DND-41 (cell line): ENCODE measurements at regions not wholly inside any gene's neighbourhood (a gene's known extent, or its start where the extent isn't known, plus 50 kb on each side); places are given as distances from the start of the nearest gene placed in this dataset.

Experiments
- ATAC-seq: fragments of 200-7000 bp; cut with Tn5 transposase; 3 replicates; pipeline ENCODE4 v1.9.1; 2021; ENCODE audit warnings: low read depth; ENCODE audit not compliant: insufficient read depth
- DNase-seq: peaks from one replicate; pipeline ENCODE4 v3.0.0-alpha.2; 2020
- H2AFZ ChIP-seq: 2 replicates; pipeline ENCODE4 v1.6.0; 2012; ENCODE audit warnings: low read depth, low read length
- H3K27ac ChIP-seq: 2 replicates; pipeline ENCODE4 v1.5.1; 2012; ENCODE audit warnings: low read length, inconsistent platforms
- H3K27me3 ChIP-seq: fragments of 200-600 bp; sonication (generic); 2 replicates; pipeline ENCODE4 v1.6.0; 2012; ENCODE audit warnings: low read length, mild to moderate bottlenecking, inconsistent platforms; ENCODE audit not compliant: insufficient read depth, poor library complexity
- H3K36me3 ChIP-seq: 2 replicates; pipeline ENCODE4 v1.5.1; 2012; ENCODE audit warnings: low read length, inconsistent platforms; ENCODE audit not compliant: insufficient read depth
- H3K4me1 ChIP-seq: 2 replicates; pipeline ENCODE4 v1.5.1; 2012; ENCODE audit warnings: mild to moderate bottlenecking, low read length; ENCODE audit not compliant: insufficient read depth
- H3K4me2 ChIP-seq: 2 replicates; pipeline ENCODE4 v1.6.0; 2012; ENCODE audit warnings: mild to moderate bottlenecking, moderate library complexity, low read length, inconsistent platforms; ENCODE audit not compliant: insufficient read depth
- H3K4me3 ChIP-seq, 2 experiments: fragments of 200-600 bp in 1 of 2; shearing (Covaris generic) in 1 of 2; 2 replicates each; pipeline ENCODE4 v1.5.1; 2012 to 2016; ENCODE audit warnings: inconsistent platforms in 2 of 2, low read length in 2 of 2, mild to moderate bottlenecking in 2 of 2, low read depth in 1 of 2, moderate library complexity in 1 of 2
- H3K79me2 ChIP-seq: 2 replicates; pipeline ENCODE4 v1.6.0; 2012; ENCODE audit warnings: low read length, inconsistent platforms; ENCODE audit not compliant: insufficient read depth
- H3K9ac ChIP-seq: 2 replicates; pipeline ENCODE4 v1.6.0; 2012; ENCODE audit warnings: low read depth, mild to moderate bottlenecking, inconsistent platforms, low read length, moderate library complexity
- H3K9me3 ChIP-seq: 2 replicates; pipeline ENCODE4 v1.5.1; 2012; ENCODE audit warnings: low read length, moderate library complexity, mild to moderate bottlenecking, inconsistent platforms; ENCODE audit not compliant: insufficient read depth, severe bottlenecking
- H4K20me1 ChIP-seq: 2 replicates; pipeline ENCODE4 v1.6.0; 2012; ENCODE audit warnings: low read length; ENCODE audit not compliant: insufficient read depth
- CTCF ChIP-seq: IDR thresholded peaks from 2 replicates; pipeline ENCODE4 v1.5.1; 2012; ENCODE audit warnings: borderline replicate concordance, low read length, moderate library complexity, mild to moderate bottlenecking; ENCODE audit not compliant: poor library complexity, severe bottlenecking; ENCODE audit errors: extremely low read depth
- EZH2 ChIP-seq: IDR thresholded peaks from 3 replicates; pipeline ENCODE4 v1.6.1; 2012; ENCODE audit warnings: borderline replicate concordance, low read depth, mild to moderate bottlenecking, moderate library complexity, low read length, inconsistent platforms; ENCODE audit not compliant: severe bottlenecking

GRCh38 chr1:95655321-95656020, 421.5 kb downstream of the RWDD3 start:
- no peak overlapping the region for H3K4me2 ChIP-seq
- DNase-seq: no peak
- no peaks in the 10 kb centered on the region for H3K36me3 ChIP-seq
- H3K79me2 ChIP-seq: no peaks in the 10 kb centered on the region
- no peak for ATAC-seq
- H3K27ac ChIP-seq: no peak overlapping the region
- H3K9ac ChIP-seq: no peak overlapping the region
- no peak overlapping the region for H3K4me3 ChIP-seq
- no peaks in the 10 kb centered on the region for H3K9me3 ChIP-seq
- no peaks in the 10 kb centered on the region for H3K27me3 ChIP-seq
- TF ChIP-seq CTCF (no peak), EZH2 (no peak)
- H2AFZ ChIP-seq: no peak overlapping the region
- no peaks in the 10 kb centered on the region for H4K20me1 ChIP-seq
- H3K4me1 ChIP-seq: no peaks in the 10 kb centered on the region

GRCh38 chr1:95657248-95657647, 423.2 kb downstream of the RWDD3 start:
- no peak for ATAC-seq
- no peaks in the 10 kb centered on the region for H3K27me3 ChIP-seq
- H3K4me1 ChIP-seq: no peaks in the 10 kb centered on the region

GRCh38 chr1:95659166-95659565, 425.2 kb downstream of the RWDD3 start:
- H3K27ac ChIP-seq: no peak overlapping the region
- no peak overlapping the region for H3K4me2 ChIP-seq
- no peak for TF ChIP-seq CTCF
- TF ChIP-seq EZH2: no peak
- DNase-seq: no peak
- H3K9ac ChIP-seq: no peak overlapping the region
- no peak for ATAC-seq
- H3K36me3 ChIP-seq: no peaks in the 10 kb centered on the region
- H3K4me3 ChIP-seq: no peak overlapping the region
- H2AFZ ChIP-seq: no peak overlapping the region
- no peaks in the 10 kb centered on the region for H3K9me3 ChIP-seq
- H3K79me2 ChIP-seq: no peaks in the 10 kb centered on the region
- H4K20me1 ChIP-seq: no peaks in the 10 kb centered on the region
- H3K27me3 ChIP-seq: no peaks in the 10 kb centered on the region
- H3K4me1 ChIP-seq: no peaks in the 10 kb centered on the region

More at GRCh38 chr1:95657248-95657647, 423.2 kb downstream of the RWDD3 start:
- no peaks in the 10 kb centered on the region for H3K36me3 ChIP-seq
- H3K4me2 ChIP-seq: no peak overlapping the region
- no peaks in the 10 kb centered on the region for H3K79me2 ChIP-seq
- DNase-seq: no peak
- no peak overlapping the region for H3K9ac ChIP-seq
- H3K4me3 ChIP-seq: no peak overlapping the region
- no peak overlapping the region for H3K27ac ChIP-seq
- TF ChIP-seq CTCF (no peak), EZH2 (no peak)
- H3K9me3 ChIP-seq: no peaks in the 10 kb centered on the region
- no peak overlapping the region for H2AFZ ChIP-seq
- H4K20me1 ChIP-seq: no peaks in the 10 kb centered on the region

- Histone ChIP-seq H3K9me3 (no peaks in the 10 kb centered on the region), H3K4me2 (no peak overlapping the region), H3K27me3 (no peaks in the 10 kb centered on the region), H3K79me2 (no peaks in the 10 kb centered on the region), H3K9ac (no peak overlapping the region), H2AFZ (no peak overlapping the region), H3K4me1 (no peaks in the 10 kb centered on the region), H3K4me3 (no peak overlapping the region), H3K36me3 (no peaks in the 10 kb centered on the region), H3K27ac (no peak overlapping the region), H4K20me1 (no peaks in the 10 kb centered on the region)
- no peak for TF ChIP-seq CTCF
- no peak for TF ChIP-seq EZH2
- ATAC-seq (no peak), DNase-seq (no peak)
These were observed 425.6 kb downstream of the RWDD3 start for GRCh38 chr1:95659588-95659987.
